Stimulated activated CD4-positive, alpha-beta T cell treated with anti-CD3 and anti-CD28 coated beads, Interleukin-15, amount 100 ng/mL, for 48 hours (primary cell): ENCODE measurements at regions not wholly inside any gene's neighbourhood (a gene's known extent, or its start where the extent isn't known, plus 50 kb on each side); places are given as distances from the start of the nearest gene placed in this dataset.

Experiments used
- DNase-seq, 2 donors: peaks; one replicate each; pipeline ENCODE4 v3.0.0-alpha.2; 2020; ENCODE audit warnings: low read depth in 2 of 2

DNA sequence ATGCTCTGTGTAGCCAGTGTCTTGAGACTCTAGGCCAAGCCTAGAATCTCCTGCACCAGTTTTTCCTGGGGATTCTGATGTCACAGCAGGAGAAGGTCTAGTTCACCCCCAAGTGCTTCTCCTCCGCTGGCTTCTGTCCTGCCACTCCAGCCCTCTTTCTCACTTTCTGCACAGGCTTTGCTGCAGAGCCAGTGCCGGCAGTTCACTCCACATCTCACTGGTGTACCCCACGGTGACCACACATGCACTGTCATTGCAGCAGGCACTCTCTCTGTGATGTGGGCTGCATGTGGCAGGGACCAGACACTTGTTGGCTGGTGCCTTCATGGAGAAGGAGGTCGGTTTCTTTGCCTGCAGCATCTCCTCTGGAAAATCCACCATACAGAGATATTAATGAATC, 643.8 kb upstream of the GALNTL6 start:
- DNase-seq, result no peak

DNA sequence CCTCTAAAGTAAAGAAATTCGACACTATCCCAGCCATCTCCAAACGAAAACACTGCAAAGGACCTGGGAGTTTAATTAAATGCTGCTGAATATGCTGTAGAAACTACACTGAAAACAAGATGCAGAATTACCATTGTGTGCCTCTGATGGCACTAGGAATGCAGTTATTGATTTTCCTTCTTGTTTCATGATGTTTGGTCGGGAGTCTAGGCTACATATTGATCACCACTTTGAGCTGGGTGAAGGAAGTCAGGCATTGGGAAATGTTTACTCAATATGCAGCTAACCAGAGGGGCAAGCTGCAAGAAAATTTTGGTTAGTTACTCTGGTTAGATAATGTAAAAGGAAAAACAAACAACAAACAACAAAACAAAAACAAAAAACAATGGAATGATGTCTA, 650.7 kb upstream of the GALNTL6 start:
- DNase-seq, result no peak

DNA sequence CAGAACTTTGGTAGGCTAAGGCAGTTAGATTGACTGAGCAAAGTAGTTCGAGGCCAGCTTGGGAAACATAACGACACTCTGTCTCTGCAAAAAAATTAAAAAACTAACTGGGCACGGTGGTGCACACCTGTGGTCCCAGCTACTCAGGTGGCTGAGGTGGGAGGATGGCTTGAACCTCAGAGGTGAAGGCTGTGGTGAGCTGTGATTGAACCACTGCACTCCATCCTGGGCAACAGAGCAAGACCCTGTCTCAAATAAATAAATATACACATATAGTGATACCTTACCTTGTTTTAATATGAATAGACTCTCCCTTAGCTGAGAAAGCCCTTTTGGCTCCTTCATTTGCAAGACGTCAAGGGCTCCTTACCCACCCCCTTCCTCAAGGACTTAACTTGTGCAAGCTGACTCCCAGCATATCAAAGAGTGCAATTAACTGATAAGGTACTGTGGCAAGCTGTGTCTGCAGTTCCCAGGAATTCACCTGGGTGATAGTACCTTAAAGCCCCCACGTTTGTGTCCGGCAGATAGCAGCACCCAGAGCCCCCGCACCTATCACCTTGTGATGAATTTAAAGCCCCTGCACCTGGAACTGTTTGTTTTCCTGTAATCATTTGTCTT, 655.6 kb upstream of the GALNTL6 start:
- DNase-seq, result no peak

DNA sequence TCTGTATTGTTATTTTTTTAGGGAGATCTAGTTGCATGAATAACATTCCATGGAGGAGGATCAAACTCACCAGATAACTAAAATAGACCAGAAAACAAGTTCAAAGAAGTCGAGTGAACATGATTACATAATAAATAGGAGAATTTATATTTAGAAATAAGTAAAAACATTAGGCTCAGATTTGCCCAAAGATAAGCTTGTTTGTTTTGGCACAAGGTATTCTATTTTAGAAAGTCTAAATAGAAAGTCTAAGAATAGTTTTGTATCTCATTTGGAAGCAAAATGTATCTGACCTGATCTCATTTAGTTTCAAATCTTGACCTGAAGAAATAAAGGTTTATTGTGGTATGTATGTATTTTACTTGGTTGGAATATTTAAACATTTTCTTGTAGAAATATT, 670.6 kb upstream of the GALNTL6 start:
- no peak for DNase-seq

DNA sequence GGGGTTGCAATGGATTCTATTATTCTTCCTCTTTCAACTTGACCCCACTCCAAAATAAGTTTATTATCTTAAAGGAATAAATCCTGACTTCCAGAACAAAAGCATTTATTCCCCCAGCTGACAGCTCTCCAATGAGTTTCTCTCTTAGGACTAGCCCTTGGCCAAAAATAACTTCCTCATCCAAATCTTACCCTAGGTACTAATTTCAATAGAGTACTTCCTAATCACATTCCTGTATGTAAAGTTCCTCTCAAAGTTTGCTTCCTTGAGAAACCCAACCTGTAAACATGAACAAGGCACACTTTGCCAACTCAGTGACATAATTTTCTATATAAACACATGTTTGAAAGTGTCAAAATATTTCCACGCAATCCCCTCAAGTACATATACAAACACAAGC, 671.2 kb upstream of the GALNTL6 start:
- no peak for DNase-seq

DNA sequence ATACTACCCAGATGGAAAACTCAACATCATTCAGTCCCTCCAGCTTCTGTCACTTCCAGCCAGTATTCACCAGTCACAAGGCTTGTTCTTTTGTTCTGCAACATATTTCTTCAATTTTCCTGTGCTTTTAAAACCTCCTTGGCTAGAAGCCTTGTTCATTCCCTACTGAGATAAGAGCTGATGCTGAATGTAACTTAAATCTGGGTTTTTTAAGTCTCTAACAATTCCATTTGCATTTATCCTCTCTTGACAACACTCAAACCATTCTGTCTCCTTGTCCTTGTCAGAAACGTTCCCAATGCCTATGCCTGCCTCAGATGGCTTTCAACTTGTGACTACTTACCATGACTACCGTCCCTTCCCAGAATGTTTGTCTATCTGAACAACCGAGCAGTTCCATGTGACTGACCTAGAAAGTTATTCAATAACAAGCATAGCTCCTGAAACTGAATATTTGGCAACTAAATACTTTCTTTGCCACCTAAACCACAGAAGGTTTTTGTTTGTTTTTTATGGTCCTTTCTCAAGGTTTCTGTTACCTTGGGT, 682.9 kb upstream of the GALNTL6 start:
- DNase-seq, result no peak

DNA sequence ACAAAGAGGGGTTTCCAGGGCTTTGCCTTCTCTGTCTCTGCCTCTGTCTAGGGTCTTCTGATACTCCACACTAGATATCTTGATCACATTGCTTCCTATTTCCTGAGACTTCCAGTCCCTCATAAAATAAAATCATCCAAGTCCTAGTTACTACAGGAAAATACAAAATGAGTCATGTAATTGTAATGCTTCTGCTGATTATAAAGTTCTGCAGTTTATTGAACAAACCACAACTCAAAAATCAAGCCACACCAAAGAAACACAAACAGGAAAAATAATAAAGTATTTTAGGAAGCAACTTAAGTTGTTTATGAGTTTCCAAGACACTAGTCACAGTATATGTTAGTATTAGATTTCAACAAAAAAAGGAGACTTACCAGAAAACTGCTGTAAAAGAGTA, 695.1 kb upstream of the GALNTL6 start:
- no peak for DNase-seq

DNA sequence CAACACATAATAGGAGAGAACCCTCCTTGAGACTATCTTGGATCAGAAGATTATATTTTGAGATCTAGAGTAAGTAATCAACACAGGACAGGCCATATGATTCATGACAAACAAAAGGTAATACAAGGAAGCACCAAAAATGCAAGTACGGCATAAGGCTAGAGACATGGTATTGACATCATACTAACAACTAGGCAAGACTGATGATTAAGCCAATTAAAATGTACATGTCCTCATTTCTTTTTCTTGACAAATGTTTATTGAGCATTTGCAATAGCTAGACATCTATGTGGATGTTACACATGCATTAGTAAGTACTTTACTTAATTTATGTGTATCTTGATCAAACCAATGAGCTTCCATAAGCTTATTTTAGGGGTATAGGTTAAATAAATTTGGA, 695.7 kb upstream of the GALNTL6 start:
- DNase-seq, result no peak

DNA sequence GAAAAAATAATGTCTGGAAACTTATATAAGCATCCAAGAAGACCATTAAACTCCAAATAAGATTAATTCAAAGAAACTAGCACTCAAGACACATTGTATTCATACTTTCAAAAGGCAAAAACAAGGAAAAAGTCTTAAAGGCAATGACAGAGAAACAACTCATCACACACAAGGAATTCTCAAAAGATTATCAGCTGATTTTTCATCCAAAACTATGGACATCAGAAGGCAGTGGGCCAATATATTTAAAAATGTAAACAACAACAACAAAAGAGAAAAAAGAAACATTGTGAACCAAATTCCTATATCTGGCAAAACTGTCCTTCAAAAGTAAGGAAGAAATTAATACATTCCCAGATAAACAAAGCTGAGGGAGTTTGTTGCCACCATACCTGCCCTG, 711.4 kb upstream of the GALNTL6 start:
- no peak for DNase-seq

DNA sequence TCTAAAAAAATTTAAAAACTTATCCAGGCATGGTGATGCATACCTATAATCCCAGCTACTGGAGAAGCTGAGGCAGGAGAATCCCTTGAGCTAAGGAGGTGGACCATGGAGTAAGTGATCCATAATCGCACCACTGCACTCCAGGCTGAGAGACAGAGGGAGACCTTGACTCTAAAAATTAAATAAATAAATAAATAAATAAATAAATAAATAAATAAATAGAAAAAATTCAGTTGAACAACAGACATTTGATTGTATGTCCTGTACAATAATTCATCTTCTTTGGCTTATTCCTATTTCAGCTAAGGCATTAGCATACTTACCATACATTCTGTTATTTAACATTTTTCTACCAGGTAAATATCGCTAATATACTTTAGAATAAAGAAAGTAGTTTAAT, 726.1 kb upstream of the GALNTL6 start:
- no peak for DNase-seq

DNA sequence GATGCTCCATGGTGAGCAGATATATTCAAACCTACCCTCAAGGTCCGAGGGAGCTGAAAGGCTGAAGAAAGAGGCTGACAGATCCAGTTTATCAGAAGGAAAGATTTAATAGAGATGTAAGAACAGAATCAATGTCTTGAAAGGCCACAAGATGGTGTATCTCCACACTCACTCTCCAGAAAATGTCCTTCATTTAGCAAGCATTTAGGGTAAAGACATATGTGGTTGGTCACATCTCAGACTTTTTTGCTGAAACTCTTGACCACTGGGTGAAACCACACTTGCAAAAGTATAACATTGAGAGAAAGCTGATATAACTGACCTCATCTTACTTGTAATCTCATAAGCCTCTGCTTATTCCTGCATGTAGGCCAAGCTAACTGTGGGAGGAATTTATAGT, 745.8 kb upstream of the GALNTL6 start:
- no peak for DNase-seq

DNA sequence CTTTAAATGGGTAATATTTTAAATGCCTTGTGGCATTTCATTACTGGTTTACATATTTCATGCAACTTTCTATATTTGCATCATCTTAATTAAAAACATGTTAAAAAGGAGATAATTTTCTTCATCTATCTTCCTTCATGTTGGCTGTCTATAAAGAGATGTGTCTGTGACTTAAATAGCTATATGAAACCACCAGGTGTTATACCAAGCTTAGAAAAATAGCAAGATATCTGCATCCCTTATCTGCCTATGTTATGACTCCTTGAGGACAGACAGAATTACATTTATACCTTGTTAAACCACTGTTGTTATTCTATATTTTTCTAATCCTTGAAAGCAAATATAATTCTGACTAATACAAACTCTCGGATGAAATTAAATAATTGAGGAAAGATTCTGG, 763.8 kb upstream of the GALNTL6 start:
- no peak for DNase-seq

DNA sequence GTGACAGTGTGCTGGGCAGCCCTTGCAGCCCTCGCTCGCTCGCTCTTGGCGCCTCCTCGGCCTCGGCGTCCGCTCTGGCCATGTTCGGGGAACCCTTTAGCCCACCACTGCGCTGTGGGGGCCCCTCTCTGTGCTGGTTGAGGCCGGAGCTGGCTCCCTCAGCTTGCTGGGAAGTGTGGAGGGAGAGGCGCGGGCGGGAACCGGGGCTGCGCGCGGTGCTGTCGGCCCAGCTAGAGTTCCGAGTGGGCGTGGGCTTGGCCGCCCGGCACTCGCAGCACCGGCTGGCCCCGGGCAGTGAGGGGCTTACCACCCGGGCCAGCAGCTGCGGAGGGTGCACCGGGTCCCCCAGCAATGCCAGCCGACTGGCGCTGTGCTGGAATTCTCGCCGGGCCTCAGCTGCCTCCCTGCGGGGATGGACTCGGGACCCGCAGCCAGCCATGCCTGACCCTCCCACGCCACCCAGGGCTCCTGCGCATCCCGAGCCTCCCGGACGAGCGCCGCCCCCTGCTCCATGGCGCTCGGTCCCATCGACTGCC, 770.1 kb upstream of the GALNTL6 start:
- no peak for DNase-seq

DNA sequence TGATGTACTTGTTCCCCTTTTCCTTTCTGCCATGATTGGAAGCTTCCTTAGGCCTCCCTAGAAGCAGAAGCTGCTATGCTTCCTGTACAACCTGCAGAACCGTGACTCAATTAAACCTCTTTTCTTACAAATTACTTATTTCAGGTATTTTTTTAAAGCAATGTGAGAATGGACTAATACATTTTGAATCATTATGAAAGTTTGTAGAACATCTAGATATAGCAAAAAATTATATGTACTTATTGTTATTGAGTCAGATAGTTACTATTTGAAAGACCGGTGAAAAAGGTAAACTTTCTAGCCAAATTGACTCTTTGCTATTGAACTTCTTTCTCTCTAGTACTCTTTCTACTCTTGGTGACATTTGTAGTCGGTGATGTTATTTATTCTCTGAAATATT, 777.3 kb upstream of the GALNTL6 start:
- DNase-seq, result no peak

DNA sequence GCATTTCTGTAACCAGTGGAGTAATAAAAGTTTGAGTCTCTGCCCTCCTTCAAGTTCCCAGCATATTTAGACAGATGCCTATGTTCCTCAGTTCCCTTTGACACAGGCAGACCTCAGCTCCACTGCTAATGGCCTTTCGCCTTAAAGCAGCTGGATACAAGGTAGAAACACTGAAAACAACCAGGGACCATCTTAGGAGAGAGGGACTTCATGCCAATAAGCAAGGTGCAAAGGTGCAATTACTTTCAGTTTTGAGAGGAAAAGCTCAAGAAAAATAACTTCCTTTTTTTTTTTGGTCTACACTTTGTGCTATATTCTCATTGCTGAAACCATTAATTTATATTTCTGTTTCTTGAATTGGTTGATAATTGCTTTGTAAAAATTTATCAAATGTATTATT, 781.9 kb upstream of the GALNTL6 start:
- DNase-seq, result no peak

DNA sequence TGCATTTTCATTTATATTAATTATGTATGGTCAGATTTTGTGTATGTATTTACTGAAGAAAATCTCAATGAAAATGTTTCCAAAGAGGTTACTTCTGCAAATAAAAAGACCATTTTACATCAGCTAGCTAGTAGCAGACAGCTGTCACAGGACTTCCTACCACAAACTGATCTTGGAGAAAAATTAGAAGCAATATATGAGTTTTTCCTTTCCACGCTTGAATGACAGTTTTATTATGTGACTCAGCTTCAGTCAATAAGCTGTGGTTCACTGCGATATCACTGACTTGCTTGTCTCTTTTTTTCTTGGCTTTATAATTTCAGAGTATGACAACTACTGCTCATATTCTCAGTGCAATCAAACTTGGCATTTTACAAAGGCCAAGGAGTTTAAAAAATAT, 787.4 kb upstream of the GALNTL6 start:
- no peak for DNase-seq

DNA sequence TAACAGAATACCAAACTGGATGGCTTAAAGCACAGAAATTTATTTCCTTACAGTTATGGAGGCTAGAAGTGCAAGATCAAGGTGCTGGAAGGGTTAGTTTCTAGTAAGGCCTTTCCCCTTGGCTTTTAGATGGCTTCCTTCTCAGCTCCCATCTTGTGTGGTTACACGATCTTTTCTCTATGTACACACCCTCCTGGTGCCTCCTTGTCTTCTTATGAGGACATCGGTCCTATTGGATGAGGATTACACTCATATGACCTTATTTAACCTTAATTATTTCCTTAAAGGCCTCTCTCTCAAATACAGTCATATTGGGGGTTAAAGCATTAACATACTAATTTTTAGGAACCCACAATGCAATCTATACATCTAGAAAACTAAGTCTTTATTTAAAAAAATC, 787.9 kb upstream of the GALNTL6 start:
- DNase-seq, result no peak

DNA sequence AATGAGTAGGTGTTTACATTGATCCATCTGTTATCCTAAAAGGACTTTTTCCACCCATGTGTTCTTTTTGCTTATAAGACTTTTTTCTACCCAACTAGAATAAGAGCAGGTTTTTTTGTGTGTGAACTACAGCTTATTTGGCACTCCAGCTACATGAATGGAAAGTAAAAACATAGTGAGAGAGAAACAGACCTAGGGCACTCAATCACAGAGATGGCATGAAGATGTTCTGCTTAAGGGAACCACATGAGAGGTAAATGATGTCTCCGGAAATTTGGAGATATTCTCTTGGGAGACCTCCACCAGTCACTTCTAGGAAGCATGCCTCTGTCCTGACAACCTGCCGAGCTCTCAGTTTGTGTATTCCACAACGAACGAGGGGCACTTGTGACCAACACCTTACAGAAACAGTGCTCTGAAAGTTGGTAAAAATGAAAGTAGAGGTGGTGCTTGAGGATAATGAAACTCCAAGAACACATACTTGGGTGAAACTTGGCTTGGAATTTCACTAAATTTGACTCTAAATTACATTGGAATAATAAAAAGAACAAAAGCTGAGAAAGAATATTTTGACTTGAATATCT, 788.4 kb upstream of the GALNTL6 start:
- DNase-seq, result no peak

DNA sequence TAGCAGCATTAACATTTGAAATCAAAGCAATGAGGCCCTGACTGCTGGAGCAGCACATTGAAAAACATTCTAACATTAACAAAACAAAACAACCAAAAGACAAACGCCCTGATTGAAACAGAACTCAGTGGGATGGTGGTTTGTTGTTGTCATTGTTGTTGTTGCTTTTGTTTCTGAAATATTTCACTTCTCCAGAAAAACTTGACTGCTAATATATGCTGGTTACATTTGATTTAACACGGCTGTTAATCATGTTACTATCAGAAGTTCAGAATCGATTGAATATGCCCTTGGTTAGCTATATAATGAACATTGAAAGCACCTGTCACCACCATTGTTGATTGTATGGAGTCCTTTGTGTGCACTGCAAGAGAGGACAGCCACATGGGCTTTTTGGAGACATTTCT, 790.4 kb upstream of the GALNTL6 start:
- no peak for DNase-seq

DNA sequence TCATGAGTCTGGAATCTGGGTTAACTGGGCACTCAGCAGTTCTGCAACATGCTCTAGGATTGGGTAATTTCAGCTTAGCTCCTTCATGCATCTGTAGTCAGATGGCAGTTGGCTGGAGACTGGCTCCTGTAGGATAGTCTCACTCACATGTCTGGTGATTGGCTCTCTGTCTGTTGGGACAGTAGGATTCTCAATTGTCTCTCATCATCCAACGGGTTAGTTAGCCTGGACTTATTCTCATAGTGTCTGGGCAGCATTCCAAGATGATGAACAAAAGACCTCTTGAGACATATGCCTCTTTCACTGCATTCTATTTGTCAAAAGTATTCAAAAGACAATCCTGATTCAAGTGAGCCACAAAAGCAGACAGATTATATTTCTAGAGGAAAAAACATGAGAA, 795.6 kb upstream of the GALNTL6 start:
- DNase-seq, result no peak

DNA sequence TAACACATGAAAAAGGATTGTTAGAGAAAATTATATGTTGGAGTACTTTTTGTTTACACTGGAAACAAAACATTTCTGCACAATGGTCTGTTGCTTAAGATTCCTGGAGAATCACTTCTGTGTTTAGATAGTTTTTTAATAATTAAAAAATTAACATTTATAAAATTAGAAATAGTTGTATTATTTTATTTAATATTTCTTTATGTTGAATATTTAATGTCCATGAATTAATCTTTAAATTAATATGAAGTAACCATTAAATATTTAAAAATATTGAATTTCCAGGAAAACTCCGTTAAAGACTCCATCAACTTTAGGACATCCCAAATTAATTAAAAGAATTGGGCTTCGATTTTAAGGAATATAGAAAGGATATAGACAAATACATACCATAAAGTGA, 797.1 kb upstream of the GALNTL6 start:
- no peak for DNase-seq

DNA sequence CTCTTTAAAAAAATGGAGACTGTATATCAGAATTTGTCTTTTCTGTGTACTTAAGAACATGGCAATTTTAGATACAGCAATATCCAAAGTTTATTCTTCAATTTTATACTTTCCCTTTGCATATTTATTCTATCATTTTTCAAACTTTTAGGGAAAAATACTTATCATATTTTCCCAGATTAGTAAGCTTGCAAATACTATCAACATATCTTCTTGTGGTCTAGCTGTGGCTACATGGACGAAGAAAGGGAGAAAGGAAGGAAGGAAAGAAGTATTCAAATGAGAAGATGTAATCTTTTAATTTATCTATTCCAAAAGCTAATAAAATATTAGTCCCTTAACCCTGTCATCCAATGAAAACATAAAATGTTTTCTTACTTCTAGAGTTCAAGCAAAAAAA, 797.8 kb upstream of the GALNTL6 start:
- DNase-seq, result no peak

DNA sequence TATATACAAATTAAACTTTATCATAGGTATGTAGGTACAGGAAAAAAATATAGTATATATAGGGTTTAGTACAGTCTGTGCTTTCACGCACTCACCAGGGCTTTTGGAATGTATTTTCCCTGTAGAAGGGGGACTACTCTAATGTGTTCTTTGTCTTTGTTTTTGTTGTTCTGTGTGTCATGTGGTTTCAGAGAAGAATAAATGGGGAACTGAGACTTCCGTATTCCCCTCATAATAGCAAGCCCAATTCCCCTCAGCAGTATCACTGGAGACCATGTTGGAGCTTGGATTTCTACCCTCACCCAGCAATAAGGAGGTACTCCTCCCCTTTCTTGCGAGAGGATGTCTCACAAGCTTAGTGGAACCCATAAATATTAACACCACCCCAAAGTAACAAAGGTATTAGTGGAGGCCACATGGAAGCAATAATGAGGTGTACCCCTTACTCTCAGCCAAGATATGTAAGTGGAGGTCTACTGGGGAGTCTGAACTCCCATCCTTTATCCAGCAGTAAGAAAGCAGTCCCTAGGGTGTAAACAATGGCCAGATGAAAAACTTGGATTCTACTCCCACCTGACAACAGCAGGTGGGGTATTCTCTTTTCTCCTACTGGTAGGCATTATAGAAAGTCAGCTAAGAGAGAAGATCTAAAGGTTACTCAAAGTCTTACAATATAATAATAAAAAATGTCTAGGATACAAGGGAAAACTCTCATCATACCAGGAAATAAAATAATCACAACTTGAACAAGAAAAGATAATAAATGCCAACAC, 805.4 kb upstream of the GALNTL6 start:
- DNase-seq, result no peak
